H9 (cell line): ENCODE measurements at regions not wholly inside any gene's neighbourhood (a gene's known extent, or its start where the extent isn't known, plus 50 kb on each side); places are given as distances from the start of the nearest gene placed in this dataset.

Source experiments
- DNase-seq: peaks from one replicate; pipeline ENCODE4 v3.0.0-alpha.2; 2017
- H2AFZ ChIP-seq: one replicate; pipeline ENCODE4 v1.6.1; 2013; ENCODE audit warnings: mild to moderate bottlenecking, low read length, control low read depth, moderate library complexity
- H2AK5ac ChIP-seq: 2 replicates; pipeline ENCODE4 v1.6.1; 2013; ENCODE audit warnings: low read length, control low read depth, mixed read lengths; ENCODE audit not compliant: insufficient read length
- H2BK120ac ChIP-seq: one replicate; pipeline ENCODE4 v1.6.1; 2013; ENCODE audit warnings: low read depth, mild to moderate bottlenecking, low read length, control low read depth, inconsistent platforms; ENCODE audit not compliant: poor library complexity, severe bottlenecking
- H2BK12ac ChIP-seq: 2 replicates; pipeline ENCODE4 v1.6.1; 2013; ENCODE audit warnings: low read length, control low read depth, mixed read lengths, low read depth; ENCODE audit not compliant: insufficient read length
- H2BK15ac ChIP-seq: 2 replicates; pipeline ENCODE4 v1.6.1; 2013; ENCODE audit warnings: low read depth, low read length, control low read depth
- H2BK20ac ChIP-seq: one replicate; pipeline ENCODE4 v1.6.1; 2013; ENCODE audit warnings: low read depth, mild to moderate bottlenecking, low read length, control low read depth, inconsistent platforms; ENCODE audit not compliant: poor library complexity, severe bottlenecking
- H2BK5ac ChIP-seq: 2 replicates; pipeline ENCODE4 v1.6.1; 2013; ENCODE audit warnings: low read length, control low read depth, mixed read lengths; ENCODE audit not compliant: insufficient read length
- H3K14ac ChIP-seq: 2 replicates; pipeline ENCODE4 v1.6.1; 2013; ENCODE audit warnings: low read length, control low read depth; ENCODE audit not compliant: insufficient read depth
- H3K18ac ChIP-seq: 2 replicates; pipeline ENCODE4 v1.6.1; 2013; ENCODE audit warnings: low read depth, mild to moderate bottlenecking, mixed read lengths, low read length, control low read depth; ENCODE audit not compliant: insufficient read length
- H3K23ac ChIP-seq: 2 replicates; pipeline ENCODE4 v1.6.1; 2013; ENCODE audit warnings: low read length, control low read depth, mixed read lengths, low read depth; ENCODE audit not compliant: insufficient read length
- H3K23me2 ChIP-seq: 2 replicates; pipeline ENCODE4 v1.6.1; 2013; ENCODE audit warnings: low read depth, mild to moderate bottlenecking, mixed read lengths, low read length, control low read depth; ENCODE audit not compliant: insufficient read length, poor library complexity, severe bottlenecking
- H3K27ac ChIP-seq: 2 replicates; pipeline ENCODE4 v1.5.1; 2013; ENCODE audit warnings: low read length, control low read depth, mixed read lengths, low read depth; ENCODE audit not compliant: insufficient read length
- H3K27me3 ChIP-seq: 2 replicates; pipeline ENCODE4 v1.6.1; 2013; ENCODE audit warnings: low read length, control low read depth, inconsistent platforms; ENCODE audit not compliant: insufficient read depth
- H3K4ac ChIP-seq: 2 replicates; pipeline ENCODE4 v1.6.1; 2013; ENCODE audit warnings: low read depth, mild to moderate bottlenecking, control low read depth, inconsistent platforms, low read length, moderate library complexity
- H3K4me1 ChIP-seq: 2 replicates; pipeline ENCODE4 v1.6.1; 2013; ENCODE audit warnings: low read length, control low read depth, inconsistent platforms; ENCODE audit not compliant: insufficient read depth
- H3K4me2 ChIP-seq: 2 replicates; pipeline ENCODE4 v1.6.1; 2013; ENCODE audit warnings: low read length, control low read depth, mixed read lengths; ENCODE audit not compliant: insufficient read length, insufficient read depth
- H3K56ac ChIP-seq: 2 replicates; pipeline ENCODE4 v1.6.1; 2013; ENCODE audit warnings: low read depth, mild to moderate bottlenecking, mixed read lengths, low read length, control low read depth; ENCODE audit not compliant: insufficient read length
- H3K79me1 ChIP-seq: 2 replicates; pipeline ENCODE4 v1.6.1; 2013; ENCODE audit warnings: low read depth, mild to moderate bottlenecking, moderate library complexity, low read length, control low read depth, inconsistent platforms; ENCODE audit not compliant: insufficient read depth, poor library complexity, severe bottlenecking
- H3K79me2 ChIP-seq: 2 replicates; pipeline ENCODE4 v1.6.1; 2013; ENCODE audit warnings: low read length, control low read depth, inconsistent platforms; ENCODE audit not compliant: insufficient read depth
- H3K9ac ChIP-seq: 2 replicates; pipeline ENCODE4 v1.6.1; 2013; ENCODE audit warnings: low read length, control low read depth, mixed read lengths; ENCODE audit not compliant: insufficient read length; ENCODE audit errors: extremely low read depth
- H3K9me3 ChIP-seq: one replicate; pipeline ENCODE4 v1.6.1; 2013; ENCODE audit warnings: low read depth, low read length, inconsistent platforms; ENCODE audit not compliant: control insufficient read depth
- H3T11ph ChIP-seq: one replicate; pipeline ENCODE4 v1.6.1; 2013; ENCODE audit warnings: mild to moderate bottlenecking, low read length, control low read depth, inconsistent platforms
- H4K20me1 ChIP-seq: one replicate; pipeline ENCODE4 v1.6.1; 2013; ENCODE audit not compliant: control insufficient read depth, insufficient read length, insufficient read depth
- H4K5ac ChIP-seq: 2 replicates; pipeline ENCODE4 v1.6.1; 2013; ENCODE audit warnings: low read depth, mild to moderate bottlenecking, mixed read lengths, low read length, control low read depth; ENCODE audit not compliant: insufficient read length
- H4K8ac ChIP-seq: replicated peaks from 2 replicates; pipeline ENCODE4 v1.6.1; 2013; ENCODE audit warnings: low read length, control low read depth, mixed read lengths, low read depth; ENCODE audit not compliant: insufficient read length
- H4K91ac ChIP-seq: 2 replicates; pipeline ENCODE4 v1.6.1; 2013; ENCODE audit warnings: low read depth, mild to moderate bottlenecking, moderate library complexity, mixed read lengths, low read length, control low read depth; ENCODE audit not compliant: insufficient read length
- H3K27ac Mint-ChIP-seq, 3 experiments: 2 replicates in 2 of 3; 3 replicates in 1 of 3; pipeline ENCODE4 v1.8.0; 2020 to 2021; ENCODE audit warnings: mixed read lengths in 3 of 3, mild to moderate bottlenecking in 1 of 3, moderate library complexity in 1 of 3
- H3K27me3 Mint-ChIP-seq: 2 replicates; pipeline ENCODE4 v1.8.0; 2021; ENCODE audit warnings: low read depth, mild to moderate bottlenecking, moderate library complexity, mixed read lengths
- H3K36me3 Mint-ChIP-seq, 3 experiments: 2 replicates in 2 of 3; 3 replicates in 1 of 3; pipeline ENCODE4 v1.8.0; 2020 to 2021; ENCODE audit warnings: low read depth in 3 of 3, mixed read lengths in 3 of 3; ENCODE audit not compliant: insufficient read depth in 1 of 3
- H3K4me1 Mint-ChIP-seq, 2 experiments: 2 replicates each; pipeline ENCODE4 v1.8.0; 2020; ENCODE audit warnings: mixed read lengths in 2 of 2
- H3K4me3 Mint-ChIP-seq, 2 experiments: 2 replicates in 1 of 2; 3 replicates in 1 of 2; pipeline ENCODE4 v1.8.0; 2020 to 2021; ENCODE audit warnings: mild to moderate bottlenecking in 2 of 2, mixed read lengths in 2 of 2, moderate library complexity in 1 of 2
- H3K9me3 Mint-ChIP-seq, 2 experiments: 2 replicates in 1 of 2; 3 replicates in 1 of 2; pipeline ENCODE4 v1.8.0; 2020; ENCODE audit warnings: mild to moderate bottlenecking in 2 of 2, mixed read lengths in 2 of 2, moderate library complexity in 1 of 2
- TF ChIP-seq, protein P1 (sequence below): fragments of 200-600 bp; sonication (generic); conservative IDR thresholded peaks from 3 replicates; pipeline ENCODE4 v1.8.0; 2021; ENCODE audit warnings: antibody characterized with exemption, mild to moderate bottlenecking

DNA sequence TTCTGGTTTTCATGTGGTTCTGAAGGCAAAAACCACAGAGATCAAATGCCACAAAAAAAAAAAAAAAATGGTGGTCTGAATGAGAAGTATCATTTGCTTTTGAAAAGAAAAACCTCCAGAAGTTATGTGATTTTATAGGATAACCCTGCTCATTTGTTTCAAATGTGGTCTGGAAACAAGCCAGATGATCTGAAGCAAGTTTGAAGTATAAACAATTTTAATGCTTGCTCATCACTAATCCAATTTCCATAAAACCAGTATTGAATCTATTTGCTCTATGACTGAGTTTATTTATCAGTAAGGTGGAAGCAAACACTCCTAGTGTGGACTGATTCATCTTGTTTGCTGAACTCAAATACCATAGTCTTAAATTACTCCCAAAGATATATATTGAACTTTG lies 407.3 kb upstream of the FLRT2 start:
- H3K9me3 Mint-ChIP-seq = no peaks in the 10 kb centered on the region
- no peak overlapping the region for H2BK5ac ChIP-seq
- H2BK120ac ChIP-seq = no peak overlapping the region
- no peak overlapping the region for H3K27ac ChIP-seq
- H4K20me1 ChIP-seq = no peaks in the 10 kb centered on the region
- no peak overlapping the region for H4K8ac ChIP-seq
- no peak overlapping the region for H3T11ph ChIP-seq
- no peaks in the 10 kb centered on the region for H3K79me1 ChIP-seq
- no peak overlapping the region for H2BK20ac ChIP-seq
- H3K27me3 ChIP-seq = no peaks in the 10 kb centered on the region
- TF ChIP-seq, protein P1, sequence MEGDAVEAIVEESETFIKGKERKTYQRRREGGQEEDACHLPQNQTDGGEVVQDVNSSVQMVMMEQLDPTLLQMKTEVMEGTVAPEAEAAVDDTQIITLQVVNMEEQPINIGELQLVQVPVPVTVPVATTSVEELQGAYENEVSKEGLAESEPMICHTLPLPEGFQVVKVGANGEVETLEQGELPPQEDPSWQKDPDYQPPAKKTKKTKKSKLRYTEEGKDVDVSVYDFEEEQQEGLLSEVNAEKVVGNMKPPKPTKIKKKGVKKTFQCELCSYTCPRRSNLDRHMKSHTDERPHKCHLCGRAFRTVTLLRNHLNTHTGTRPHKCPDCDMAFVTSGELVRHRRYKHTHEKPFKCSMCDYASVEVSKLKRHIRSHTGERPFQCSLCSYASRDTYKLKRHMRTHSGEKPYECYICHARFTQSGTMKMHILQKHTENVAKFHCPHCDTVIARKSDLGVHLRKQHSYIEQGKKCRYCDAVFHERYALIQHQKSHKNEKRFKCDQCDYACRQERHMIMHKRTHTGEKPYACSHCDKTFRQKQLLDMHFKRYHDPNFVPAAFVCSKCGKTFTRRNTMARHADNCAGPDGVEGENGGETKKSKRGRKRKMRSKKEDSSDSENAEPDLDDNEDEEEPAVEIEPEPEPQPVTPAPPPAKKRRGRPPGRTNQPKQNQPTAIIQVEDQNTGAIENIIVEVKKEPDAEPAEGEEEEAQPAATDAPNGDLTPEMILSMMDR = no peak
- H3K27me3 Mint-ChIP-seq = no peaks in the 10 kb centered on the region
- no peak overlapping the region for H3K18ac ChIP-seq
- peaks cover 2 to 9% of the 10 kb centered on the region in 2 experiments for H3K4me1 Mint-ChIP-seq
- H2BK15ac ChIP-seq = no peak overlapping the region
- no peaks in the 10 kb centered on the region for H3K23me2 ChIP-seq
- no peak overlapping the region for H3K4me2 ChIP-seq
- no peak overlapping the region for H3K27ac Mint-ChIP-seq
- H2AFZ ChIP-seq = no peak overlapping the region
- no peaks in the 10 kb centered on the region for H3K4me1 ChIP-seq
- H3K14ac ChIP-seq = no peak overlapping the region
- H3K9me3 ChIP-seq = no peaks in the 10 kb centered on the region
- no peak overlapping the region for H3K4ac ChIP-seq
- H4K91ac ChIP-seq = no peak overlapping the region
- no peak overlapping the region for H3K56ac ChIP-seq
- no peak overlapping the region for H2BK12ac ChIP-seq
- H3K9ac ChIP-seq = no peak overlapping the region
- DNase-seq = no peak
- H3K4me3 Mint-ChIP-seq = no peak overlapping the region
- no peak overlapping the region for H3K23ac ChIP-seq
- H4K5ac ChIP-seq = no peak overlapping the region
- H2AK5ac ChIP-seq = no peak overlapping the region
- no peaks in the 10 kb centered on the region for H3K36me3 Mint-ChIP-seq
- no peaks in the 10 kb centered on the region for H3K79me2 ChIP-seq
